ENCODE measurements at regions not wholly inside any gene's neighbourhood (a gene's known extent, or its start where the extent isn't known, plus 50 kb on each side); places are given as distances from the start of the nearest gene placed in this dataset.

DNA sequence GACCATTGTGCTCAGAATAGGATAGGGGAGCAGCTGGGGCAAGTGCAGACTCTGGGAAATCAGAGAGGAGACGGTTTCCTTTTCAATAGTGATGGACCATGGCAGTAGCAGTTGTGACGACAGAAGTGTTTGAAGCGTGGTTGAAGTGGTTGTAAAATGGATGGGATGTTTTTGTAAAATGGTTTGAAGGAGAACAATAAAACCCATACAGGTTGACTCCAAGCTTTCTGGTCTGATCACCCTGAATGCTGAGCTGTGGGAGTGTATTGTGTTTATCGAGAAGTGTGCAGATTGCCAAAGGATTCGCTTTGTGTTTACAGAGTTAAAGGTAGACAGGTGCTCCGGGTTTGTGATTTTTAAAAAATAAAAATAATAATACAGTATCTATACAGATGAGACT is 255.2 kb upstream of the SULF2 start:
- TF ChIP-seq, protein P1, sequence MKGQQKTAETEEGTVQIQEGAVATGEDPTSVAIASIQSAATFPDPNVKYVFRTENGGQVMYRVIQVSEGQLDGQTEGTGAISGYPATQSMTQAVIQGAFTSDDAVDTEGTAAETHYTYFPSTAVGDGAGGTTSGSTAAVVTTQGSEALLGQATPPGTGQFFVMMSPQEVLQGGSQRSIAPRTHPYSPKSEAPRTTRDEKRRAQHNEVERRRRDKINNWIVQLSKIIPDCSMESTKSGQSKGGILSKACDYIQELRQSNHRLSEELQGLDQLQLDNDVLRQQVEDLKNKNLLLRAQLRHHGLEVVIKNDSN (IDR thresholded peaks at IDR 0.05) = no peak
- TF ChIP-seq CREB1 (IDR thresholded peaks at IDR 0.05; ENCODE audit: low read depth) (no peak), ZBTB7A (IDR thresholded peaks at IDR 0.05; ENCODE audit: low read depth) (no peak), RAD21 (IDR thresholded peaks at IDR 0.05; ENCODE audit: low read depth) (no peak), EP300 (IDR thresholded peaks at IDR 0.05; ENCODE audit: borderline replicate concordance) (no peak), NFIC (IDR thresholded peaks at IDR 0.05) (no peak), YY1 (IDR thresholded peaks at IDR 0.05; ENCODE audit: low read depth) (no peak), TAF1 (IDR thresholded peaks at IDR 0.05; ENCODE audit: low read depth) (no peak), CEBPB (IDR thresholded peaks at IDR 0.05) (no peak), EGR1 (IDR thresholded peaks at IDR 0.05) (no peak), TEAD4 (IDR thresholded peaks at IDR 0.05) (no peak)
- TF ChIP-seq, protein P2, sequence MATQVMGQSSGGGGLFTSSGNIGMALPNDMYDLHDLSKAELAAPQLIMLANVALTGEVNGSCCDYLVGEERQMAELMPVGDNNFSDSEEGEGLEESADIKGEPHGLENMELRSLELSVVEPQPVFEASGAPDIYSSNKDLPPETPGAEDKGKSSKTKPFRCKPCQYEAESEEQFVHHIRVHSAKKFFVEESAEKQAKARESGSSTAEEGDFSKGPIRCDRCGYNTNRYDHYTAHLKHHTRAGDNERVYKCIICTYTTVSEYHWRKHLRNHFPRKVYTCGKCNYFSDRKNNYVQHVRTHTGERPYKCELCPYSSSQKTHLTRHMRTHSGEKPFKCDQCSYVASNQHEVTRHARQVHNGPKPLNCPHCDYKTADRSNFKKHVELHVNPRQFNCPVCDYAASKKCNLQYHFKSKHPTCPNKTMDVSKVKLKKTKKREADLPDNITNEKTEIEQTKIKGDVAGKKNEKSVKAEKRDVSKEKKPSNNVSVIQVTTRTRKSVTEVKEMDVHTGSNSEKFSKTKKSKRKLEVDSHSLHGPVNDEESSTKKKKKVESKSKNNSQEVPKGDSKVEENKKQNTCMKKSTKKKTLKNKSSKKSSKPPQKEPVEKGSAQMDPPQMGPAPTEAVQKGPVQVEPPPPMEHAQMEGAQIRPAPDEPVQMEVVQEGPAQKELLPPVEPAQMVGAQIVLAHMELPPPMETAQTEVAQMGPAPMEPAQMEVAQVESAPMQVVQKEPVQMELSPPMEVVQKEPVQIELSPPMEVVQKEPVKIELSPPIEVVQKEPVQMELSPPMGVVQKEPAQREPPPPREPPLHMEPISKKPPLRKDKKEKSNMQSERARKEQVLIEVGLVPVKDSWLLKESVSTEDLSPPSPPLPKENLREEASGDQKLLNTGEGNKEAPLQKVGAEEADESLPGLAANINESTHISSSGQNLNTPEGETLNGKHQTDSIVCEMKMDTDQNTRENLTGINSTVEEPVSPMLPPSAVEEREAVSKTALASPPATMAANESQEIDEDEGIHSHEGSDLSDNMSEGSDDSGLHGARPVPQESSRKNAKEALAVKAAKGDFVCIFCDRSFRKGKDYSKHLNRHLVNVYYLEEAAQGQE (IDR thresholded peaks at IDR 0.05; ENCODE audit: low read depth) = no peak
- TF ChIP-seq, protein P3, sequence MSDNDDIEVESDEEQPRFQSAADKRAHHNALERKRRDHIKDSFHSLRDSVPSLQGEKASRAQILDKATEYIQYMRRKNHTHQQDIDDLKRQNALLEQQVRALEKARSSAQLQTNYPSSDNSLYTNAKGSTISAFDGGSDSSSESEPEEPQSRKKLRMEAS (IDR thresholded peaks at IDR 0.05) = no peak

All from Ishikawa (cell line).